GM19023 (cell line): ENCODE measurements at regions not wholly inside any gene's neighbourhood (a gene's known extent, or its start where the extent isn't known, plus 50 kb on each side); places are given as distances from the start of the nearest gene placed in this dataset.
"Not testable (repeated sequence)": the region's sequence is repeated elsewhere in the genome, so short reads cannot be mapped to it uniquely, and the experiment has no call there.

ENCODE experiments used
- ATAC-seq: cut with Tn5 transposase; IDR thresholded peaks from one replicate; pipeline ENCODE4 v1.9.1; 2021; ENCODE audit warnings: mild to moderate bottlenecking, moderate library complexity; ENCODE audit not compliant: unreplicated experiment

DNA sequence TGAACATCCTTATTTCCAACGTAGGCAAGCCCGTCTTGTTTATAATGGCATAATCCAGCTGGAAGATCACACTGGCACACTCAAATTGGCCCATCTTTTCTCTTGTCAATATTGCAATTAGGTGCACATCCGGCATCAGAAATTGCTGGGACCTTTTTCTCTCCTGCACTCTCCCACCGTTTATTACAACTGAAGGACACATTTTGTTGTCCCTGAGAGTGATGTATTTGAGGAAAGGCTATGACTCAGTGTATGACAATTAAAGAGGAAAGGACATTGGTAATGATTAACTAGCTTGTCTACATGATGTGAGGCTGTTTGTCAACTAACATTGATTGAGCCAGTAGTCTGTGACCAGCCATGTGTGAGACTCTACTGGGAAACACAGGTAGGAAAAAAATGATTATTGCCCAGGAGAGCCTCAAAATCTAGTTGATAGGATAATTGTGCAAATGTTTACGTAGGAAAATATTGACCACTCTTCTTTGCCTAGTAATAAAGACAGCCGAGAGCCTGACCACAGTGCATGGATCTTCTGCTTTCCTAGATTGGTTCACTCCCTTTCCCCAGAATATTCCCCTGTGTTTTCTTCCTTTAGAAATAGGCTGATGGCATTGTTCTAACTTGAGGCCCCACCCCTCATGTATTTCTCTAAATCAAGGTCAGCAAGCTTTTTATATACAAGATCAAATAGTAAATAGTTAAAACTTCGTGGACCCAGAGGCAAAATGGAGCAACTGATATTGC, 230.0 kb upstream of the BTBD3 start:
- no peak for ATAC-seq

DNA sequence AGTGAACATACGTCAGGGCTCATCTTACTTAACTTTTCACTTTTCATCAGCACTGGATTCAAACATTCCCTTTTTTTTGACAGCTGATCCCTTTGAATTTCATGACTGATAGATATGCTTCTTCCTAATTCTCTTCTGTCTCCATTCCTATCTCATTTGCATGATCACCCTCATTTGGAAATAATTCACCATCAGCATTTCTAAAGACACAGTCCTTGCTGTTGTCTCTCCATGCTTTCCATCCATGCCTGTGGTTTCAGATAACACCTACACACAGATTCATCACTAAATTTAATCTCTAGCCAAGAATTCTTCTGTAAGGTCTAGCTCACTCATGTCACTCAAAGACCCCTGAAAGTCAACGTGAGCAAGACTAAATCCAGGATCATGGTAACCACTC, 228.4 kb upstream of the BTBD3 start:
- no peak for ATAC-seq

DNA sequence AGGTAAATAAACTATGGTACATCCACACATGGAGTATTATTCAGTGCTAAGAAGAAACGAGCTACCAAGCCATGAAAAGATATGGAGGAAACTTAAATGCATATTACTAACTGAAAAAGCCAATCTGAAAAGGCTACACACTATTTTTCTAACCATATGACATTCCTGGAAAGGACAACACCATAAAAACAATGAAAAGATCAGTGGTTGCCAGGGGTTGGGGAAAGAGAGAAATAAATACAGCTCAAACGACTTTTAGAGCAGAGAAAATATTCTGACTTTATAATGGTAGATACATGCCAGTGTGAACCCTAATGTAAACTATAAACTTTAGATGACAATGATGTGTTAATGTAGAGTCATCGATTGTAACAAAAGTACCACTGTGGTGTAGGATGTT, 225.9 kb upstream of the BTBD3 start:
- no peak for ATAC-seq

DNA sequence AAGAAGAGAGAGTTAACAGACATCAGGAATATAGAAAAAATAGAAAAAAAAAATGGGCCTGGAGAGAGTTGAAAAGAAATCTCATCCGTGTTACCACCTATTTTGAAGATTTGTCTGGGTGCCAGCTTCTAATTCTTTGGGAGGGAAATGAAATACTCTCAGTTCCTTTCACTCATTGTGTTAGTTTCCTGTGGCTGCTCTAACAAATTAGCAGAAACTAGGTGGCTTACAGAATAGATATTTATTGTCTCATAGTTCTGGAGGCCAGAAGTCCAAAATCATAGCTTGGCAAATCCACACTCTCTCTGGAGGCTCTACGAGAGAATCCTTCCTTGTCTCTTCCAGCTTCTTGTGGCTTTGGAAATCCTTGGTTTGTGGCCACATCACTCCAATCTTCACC, 225.1 kb upstream of the BTBD3 start:
- no peak for ATAC-seq

DNA sequence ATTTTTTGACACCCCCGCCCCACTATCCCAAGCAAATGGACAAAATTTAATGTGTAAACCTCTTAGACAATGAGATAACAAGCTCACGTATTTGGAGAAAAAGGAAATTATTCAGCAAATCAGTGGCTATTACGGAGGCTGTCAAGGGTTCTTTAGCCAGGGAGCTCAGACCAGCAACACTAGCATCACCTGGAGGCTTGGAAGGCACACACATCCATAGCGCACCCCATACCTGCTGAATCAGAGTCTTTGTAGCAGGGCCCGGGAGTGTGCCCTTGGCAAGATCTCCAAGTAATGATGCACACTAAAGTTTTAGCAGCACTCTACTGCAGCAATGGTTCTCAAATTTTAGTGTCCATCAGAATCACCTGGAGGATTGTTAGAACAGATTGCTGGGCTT, 223.2 kb upstream of the BTBD3 start:
- ATAC-seq = no peak

DNA sequence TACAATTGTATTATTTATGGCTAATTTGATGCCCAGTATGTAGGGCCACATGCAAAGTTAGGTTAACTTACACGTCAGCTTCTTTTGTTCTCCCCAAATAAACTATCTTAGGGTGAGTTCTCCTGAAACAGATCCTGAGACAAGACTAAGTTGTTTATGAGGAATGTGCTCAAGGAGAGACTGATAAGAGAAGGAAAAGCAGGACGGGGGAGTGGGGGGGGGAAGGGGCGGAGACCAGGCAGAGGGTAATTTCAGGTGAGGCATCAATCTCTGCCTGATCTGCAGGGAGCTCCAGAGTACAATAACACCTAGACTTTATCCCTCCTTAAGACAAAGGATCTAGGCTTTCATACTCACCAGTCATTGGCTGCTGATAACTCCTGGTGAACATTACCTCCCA, 220.6 kb upstream of the BTBD3 start:
- ATAC-seq = no peak

DNA sequence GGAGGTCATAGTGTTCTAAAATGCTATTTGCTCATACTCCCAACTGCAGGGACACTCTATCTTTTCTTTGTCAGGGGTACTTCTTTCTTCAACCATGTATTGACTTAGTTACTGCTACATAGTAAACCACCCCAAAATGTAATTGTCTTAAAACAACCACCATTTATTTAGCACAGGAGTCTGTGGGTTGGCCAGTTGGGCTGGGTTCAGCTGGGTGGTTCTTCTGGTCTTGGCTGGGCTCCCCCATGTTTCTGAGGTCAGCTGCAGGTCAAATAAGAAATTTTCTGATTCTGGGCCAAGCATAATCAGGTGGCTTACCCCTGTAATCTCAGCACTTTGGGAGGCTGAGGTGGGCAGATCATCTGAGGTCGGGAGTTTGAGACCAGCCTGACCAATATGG, 220.0 kb upstream of the BTBD3 start:
- no peak for ATAC-seq

DNA sequence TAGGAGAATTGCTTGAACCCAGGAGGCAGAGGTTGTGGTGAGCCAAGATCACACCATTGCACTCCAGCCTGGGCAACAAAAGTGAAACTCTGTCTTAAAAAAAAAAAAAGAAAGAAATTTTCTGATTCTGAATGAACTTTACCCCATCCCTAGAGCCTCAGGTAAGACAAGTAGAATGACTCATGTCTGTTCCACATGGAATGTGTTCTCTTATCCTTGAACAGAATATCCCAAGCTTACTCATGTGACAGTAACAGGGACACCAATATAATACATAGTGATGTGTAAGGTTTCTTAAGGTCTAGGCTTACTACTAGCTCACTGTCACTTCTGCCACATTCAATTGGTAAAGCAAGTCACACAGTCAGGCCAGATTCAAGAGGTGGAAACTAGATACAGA, 219.6 kb upstream of the BTBD3 start:
- no peak for ATAC-seq

DNA sequence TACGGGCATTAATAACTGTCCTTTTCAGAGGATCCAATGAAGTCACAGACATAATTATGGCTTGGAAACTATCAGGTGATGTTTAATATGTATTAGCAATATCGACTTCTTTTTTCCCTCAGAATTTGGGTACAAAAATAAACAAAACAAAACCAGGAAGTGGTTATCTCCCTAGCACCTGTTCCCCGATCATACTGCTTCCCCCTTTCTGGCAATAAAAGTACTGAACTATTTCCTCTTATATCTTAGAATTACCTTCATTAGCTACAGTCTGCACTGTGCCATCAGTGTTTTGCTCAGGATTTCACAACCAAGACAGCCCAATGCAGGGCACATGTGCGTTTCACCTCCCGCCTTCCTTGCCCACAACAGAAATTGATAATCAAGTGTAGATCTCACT, 216.9 kb upstream of the BTBD3 start:
- ATAC-seq = no peak

DNA sequence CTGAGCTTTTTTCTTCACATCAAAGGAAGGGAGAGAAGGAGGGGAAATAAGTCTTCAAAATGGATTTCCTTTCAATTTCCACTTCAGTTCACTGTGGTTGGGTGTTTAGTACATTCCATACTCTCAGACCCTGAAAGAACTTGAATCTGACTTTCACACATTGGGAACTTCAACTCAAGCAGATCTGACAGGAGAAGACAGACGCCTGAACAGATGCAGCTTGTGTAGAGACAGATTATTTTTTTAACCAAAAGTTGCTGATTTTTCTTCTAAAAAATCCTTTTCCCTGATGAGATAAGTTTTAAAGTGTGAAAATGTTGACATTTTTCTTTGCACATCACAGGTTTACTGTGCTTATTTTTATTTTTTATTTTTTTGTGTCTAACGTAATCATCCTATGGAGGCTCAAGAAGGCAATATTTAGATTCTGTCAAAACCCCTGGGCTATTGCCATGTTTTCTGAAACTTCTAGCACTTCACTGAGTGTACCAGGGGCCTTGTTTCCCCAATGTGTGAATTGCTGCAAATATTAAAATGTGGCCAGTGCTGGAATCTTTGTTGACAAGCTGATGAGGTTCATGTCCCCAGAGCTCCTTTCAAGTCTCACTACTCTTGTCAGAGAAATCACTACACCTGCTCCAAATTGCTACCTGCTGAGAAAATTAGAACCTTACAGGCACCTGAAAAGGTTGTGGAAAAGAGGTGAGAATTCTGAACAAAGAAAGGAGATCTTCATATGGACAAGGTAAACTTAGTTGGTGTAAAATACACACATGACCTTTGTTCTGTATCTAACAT, 214.8 kb upstream of the BTBD3 start:
- ATAC-seq = no peak

DNA sequence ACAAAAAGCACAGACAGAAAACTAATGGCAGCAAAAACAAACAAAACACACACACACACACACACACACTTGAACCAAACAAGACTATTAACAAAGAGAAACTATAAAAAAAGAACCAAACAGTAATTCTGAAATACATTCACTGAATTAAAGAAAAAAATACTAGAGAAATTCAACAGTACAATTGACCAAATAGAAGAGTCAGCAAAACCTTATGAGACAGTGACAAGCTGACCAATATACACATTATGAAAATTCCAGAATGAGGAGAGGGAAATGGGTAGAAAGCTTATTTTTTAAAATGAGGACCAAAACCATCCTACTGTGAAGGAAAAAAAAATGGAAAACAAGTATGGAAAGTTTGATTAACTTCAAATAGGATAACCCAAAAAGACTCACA, 212.2 kb upstream of the BTBD3 start:
- no peak for ATAC-seq

DNA sequence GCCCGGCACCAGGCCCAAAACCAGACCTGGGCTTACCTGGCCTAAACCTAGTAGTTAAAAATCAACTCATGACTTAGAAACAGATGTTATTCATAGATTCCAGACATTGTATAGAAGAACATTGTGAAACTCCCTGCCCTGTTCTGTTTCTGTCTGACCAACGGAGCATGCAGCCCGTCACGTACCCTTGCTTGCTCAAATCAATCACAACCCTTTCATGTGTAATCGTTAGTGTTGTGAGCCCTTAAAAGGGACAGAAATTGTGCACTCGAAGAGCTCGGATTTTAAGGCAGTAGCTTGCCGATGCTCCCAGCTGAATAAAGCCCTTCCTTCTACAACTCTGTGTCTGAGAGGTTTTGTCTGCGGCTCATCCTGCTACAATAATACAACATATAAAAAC, 209.5 kb upstream of the BTBD3 start:
- ATAC-seq = not testable (repeated sequence)

DNA sequence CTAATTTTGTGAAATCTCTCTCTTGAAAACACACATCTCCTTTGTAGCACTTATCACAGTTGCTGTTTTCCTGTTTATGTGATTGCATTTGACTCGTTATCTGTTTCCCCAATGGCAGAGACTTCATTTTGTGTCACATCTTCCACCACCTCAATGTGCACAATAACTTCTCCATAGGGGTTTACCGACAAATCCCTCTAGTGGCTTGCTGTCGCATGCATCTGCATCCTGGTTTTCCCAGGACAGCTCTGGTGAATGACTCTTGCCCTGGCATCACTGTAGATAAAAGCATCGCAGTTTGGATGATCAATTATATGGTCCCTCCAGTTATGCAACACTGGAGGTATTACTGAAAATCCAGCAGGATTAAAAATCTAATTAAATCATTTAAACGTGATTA, 206.5 kb upstream of the BTBD3 start:
- no peak for ATAC-seq

DNA sequence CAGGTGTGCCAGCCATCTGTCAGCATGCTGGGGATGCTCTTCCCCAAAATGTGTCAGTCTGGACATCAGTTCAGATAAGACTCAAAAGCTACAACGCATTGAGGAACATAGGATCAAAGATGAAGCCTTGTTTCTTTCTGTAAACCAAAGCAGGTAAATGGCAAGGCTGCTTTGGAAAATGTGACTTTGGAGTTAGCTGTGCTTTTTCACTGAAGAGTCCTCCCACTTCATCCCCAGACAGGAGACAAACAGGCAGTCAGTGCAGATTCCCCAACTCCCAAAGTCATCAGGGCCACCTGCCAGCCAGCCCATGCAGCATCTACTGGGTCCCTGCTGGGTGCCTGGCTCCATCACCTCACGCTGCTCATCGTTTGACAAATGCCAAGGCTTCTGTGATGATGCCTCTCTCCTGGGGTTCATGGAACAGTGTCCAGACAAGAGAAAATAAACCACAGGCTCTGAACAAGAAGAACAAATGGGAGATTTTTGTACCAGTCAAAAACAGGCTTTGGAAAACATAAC, 205.0 kb upstream of the BTBD3 start:
- ATAC-seq = no peak

DNA sequence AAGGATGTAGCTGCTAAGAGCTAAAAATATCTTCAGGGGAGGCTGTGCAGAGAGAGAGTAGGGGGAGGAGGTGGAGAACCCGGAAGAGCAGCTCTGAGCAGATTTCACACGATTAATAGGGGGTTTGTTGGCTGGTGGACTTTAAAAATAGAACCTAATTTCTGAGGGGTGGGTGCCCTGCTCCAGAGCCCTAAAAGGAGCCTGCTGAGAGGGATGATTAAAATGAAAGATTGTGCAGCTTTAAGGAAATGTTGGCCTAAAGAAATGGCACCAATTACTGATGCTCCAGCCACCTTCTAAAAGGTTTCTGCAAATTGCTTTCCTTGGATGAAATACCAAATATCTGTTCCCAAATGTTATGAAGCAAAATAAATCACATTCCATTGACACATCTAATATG, 202.8 kb upstream of the BTBD3 start:
- no peak for ATAC-seq

DNA sequence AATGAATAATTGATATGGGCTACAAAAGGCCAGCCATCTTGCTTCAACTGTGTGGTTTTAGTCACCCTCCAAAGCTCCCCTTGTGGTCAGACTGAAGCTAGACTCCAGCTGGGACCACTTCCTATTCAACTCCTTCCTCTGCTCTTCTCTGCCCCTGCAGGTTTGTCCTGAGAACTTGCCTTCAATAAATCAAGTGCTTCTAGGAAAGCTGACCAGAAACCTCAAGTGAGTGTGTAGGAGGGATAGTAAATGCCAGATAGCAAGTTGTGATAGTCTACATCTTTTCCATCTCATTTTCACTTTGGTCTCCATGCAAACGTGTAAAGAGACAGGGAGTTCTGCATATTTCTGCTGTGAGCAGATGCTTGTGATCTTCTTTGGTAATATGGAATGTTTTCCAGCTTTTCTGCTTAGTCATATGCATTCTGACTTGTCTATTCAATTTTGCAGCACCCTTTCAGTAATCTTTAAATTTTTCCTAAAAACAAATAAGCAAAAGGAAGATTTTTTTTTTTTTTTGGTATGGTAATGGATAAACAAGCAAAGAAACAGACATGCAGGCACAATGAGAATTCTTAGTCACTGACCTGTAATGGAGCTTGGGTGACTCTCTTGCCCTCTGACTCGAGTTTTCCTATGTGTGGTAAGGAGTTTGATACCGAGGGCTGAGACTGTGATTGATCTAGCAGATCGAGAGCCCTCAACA, 201.3 kb upstream of the BTBD3 start:
- ATAC-seq = no peak

DNA sequence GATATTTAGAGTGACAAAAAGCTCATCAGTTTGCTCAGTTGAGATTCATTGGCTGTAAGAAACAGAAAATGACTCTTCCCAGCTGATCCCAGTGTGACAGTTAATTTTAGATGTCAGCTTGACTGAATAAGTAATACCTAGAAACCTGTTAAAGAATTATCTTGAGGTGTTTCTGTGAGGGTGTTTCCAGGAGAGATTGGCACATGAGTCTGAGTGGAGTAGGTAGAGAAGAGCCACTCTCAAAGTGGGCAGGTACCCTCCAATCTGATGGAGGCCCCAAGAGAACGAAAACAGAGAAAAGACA, 200.8 kb upstream of the BTBD3 start:
- ATAC-seq = no peak

DNA sequence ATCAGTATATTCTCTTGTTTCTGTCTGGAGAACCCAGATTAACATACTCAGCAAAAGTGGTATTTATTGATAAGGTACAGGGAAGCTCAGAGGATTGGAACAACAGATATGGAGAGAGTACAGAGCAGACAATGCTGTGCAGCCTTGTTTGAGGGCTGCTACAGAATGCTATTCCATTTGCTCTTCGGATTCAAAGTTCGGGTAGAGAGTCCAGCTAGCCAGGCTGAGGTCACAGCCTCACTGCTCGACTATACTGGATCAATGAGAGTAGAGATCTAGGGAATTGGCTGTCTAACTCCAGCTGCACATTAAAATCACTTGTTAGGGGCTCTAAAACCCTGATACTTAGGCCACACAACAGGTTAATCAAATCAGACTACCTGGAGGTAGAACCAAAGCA, 200.1 kb upstream of the BTBD3 start:
- ATAC-seq = no peak

DNA sequence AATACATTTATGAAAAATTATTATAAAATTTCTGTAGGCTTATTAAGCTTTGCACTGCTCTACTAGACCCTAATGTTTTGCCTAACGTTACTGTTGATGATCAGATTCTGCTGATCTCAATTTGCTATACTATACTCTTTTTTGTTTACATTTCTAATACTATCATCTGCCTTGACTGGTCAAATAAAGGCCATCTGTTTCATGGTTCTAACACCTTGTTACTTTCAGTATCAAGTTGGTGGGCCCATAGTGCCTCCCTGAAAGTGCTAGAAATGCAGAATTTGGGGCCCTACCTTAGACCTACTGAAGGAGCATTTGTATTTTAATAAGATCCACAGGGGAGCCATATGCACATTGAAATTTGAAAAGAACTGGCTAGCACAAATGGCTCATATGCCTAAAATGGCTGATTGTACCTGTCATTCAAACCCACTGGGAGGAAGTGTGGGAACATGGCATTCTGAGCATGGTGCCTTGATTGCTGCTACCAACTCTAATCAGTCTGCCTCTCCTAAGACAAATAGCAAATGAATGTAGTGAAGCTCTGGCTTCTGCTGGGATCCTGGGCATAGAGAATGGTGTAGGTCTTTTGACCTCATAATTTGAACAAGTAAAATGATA, 199.1 kb upstream of the BTBD3 start:
- ATAC-seq = no peak

DNA sequence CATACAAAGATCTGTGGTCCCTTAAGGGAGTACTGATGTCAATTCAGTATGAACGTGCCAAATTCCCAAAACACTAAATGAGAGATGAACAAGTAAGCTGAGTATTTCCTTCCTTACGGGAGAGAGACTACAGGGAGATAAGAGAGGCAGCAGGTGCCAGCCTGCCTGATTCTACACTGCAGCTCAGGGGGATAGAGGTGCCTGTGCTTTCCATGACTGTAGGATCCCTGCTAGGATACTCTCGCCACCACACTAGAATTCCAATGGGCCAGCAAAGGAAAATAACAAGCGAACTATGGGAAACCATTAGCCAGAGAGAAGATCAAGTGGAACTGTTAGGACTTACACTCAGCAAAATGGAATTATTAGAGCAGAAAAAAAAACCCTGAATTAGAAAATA, 198.5 kb upstream of the BTBD3 start:
- ATAC-seq = no peak

DNA sequence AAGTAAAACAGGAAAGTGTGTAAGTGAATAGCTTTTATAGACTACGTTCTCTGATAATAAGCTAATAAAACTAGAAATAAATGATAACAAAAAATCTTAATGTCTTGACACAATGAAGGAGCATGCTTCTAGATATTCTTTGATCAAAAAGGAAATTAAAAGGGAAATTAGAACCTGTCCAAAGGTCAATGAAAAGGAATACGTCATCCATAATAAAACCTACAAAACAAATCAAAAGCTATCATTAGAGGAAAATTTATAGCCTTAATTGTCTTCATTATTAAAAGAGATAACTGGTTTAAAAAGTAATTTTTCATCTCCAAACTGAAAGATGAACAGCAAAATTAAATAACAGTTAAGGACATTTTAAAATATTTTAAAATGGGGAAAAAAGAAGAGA, 196.3 kb upstream of the BTBD3 start:
- no peak for ATAC-seq

DNA sequence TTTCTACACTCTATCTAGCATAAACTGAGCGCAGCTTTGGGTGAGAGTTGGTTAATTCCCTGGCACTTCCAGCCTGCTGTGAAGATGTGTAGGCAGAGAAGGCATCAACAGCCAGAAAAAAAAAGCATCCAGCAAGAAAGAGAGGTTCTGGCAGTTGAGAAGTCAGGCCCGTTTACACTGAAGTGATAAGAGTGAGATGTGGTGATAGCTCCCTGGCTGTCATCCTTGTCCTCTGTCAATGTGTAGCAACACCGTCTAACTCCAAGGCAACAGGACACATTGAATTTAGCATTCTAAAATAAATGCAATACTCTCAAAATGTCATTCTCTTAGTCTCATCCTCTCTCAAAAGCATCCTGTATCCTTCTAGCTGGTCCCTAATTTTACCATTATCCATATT, 193.6 kb upstream of the BTBD3 start:
- no peak for ATAC-seq
